Skin epidermis (tissue), 12 donors: ENCODE measurements at regions not wholly inside any gene's neighbourhood (a gene's known extent, or its start where the extent isn't known, plus 50 kb on each side); places are given as distances from the start of the nearest gene placed in this dataset.

Source experiments
- H3K27ac ChIP-seq, 21 experiments: fragments of 200-600 bp; sonication (generic) in 11 of 21; one replicate each; pipeline ENCODE4 v1.5.0; 2020; ENCODE audit warnings: mild to moderate bottlenecking in 3 of 21, inconsistent platforms in 2 of 21, moderate library complexity in 2 of 21
- H3K4me3 ChIP-seq, 7 experiments: fragments of 200-600 bp; sonication (generic) in 2 of 7; one replicate each; pipeline ENCODE4 v1.5.0; 2020; ENCODE audit warnings: inconsistent platforms in 2 of 7, mild to moderate bottlenecking in 2 of 7, moderate library complexity in 1 of 7

DNA sequence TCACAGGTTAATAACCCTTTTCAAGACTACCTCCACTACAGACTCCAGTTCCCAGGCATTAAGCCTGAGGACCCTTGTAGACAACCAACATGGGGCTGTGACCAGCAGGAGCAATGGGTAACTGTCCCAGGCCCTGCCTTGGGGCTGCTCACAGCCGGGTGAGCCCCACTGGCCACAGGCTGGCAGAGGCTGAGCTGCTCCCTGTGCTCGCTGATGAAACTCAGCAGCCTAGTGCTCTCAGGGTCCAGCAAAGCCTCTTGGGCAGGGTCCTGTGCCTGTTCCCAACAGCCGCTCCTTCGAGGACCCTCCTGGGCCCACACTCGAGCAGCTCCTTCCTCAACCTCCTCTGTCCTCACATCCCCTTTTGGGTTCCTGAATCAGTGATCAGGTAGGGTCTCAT is 99.8 kb downstream of the VPREB1 start:
- H3K4me3 ChIP-seq, result no peak overlapping the region
- no peak overlapping the region for H3K27ac ChIP-seq

GRCh38 chr22:22345781-22346180 is 101.2 kb downstream of the VPREB1 start:
- no peak overlapping the region for H3K4me3 ChIP-seq
- H3K27ac ChIP-seq, result no peak overlapping the region

GRCh38 chr22:22346401-22347107 is 102.0 kb downstream of the VPREB1 start:
- Histone ChIP-seq H3K4me3 (no peak overlapping the region), H3K27ac (no peak overlapping the region)

DNA sequence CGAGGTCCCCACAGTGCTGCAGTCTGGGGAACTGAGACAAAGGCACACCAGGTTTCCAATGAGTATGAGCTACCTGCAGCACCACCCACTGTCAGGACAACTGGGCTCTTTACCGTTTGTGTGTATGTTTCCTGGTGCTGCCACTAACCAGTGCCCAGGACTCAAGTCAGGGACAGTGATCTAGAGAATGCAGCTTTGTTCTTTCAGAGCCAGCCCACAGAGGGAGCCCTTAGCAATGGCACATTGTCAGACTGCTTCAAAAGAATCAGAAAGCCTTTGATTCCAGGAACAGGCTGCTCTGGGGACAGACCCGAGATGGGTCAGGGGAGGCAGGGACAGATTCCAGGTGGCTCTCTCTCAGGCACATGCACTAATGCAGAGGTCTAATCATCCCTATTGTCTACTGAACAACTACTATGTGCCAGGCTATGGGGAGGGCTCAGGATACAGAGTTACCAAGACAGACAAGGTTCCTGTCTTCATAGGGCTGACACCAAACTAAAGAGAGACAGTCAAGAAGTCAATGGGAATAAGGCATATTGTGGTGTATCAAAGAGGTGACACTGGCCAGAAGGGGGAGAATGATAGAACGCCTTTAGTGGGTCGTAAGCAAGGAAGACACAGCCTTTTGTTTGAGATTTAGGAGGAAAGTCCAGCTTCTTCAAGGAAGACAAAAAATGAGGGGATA is 103.7 kb downstream of the VPREB1 start:
- no peak overlapping the region for H3K27ac ChIP-seq
- no peak overlapping the region for H3K4me3 ChIP-seq

DNA sequence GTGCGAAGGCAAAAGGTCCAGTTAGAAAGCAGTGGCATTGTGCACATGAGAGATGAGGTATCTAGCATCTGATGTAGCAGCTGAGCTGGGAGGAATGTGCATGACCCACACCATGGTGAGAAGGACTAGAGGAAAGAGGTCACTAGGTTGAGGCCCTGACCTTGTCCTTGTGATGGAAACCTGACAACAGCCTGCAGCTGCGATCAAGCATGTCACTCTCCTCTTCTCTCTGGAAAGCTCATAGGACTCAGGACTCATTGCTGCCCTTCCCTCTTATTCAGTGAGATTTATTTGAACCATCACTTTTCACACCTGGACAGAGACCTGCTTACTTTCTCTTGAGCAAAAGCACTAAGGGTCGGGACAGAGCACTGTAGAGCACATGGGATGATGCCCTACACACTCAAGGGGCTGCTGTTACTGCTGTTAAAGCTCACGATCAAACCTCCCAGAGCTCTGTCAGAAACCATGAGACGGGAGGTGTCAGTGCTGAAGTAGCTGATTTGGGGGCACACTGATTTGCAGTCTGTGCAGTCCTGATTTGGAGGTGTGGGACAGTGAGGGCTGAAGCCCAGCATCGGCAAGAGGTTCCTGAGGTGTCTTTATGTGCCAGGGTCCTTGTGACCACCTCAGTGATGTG is 104.3 kb downstream of the VPREB1 start:
- no peak overlapping the region for H3K27ac ChIP-seq
- no peak overlapping the region for H3K4me3 ChIP-seq

DNA sequence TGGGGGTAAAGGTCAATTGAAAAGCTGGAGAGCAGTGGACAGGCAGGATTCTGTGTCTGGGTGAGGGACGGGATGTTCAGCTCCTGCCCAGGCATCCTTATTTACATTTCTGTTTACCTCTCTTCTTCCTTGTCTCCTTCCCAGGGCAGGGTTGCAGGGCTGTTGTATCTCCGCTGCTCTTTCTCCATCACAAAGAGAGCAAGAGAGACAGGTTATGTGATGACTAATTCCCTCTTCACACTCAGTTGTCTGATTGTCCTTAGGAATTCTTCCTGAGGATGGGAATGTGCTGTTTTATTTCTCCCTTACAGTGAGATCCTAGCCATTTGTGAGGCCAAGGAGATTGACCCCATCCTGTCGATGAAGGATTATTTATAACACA is 104.9 kb downstream of the VPREB1 start:
- no peak overlapping the region for H3K4me3 ChIP-seq
- H3K27ac ChIP-seq, result no peak overlapping the region

GRCh38 chr22:22351366-22351765 is 106.8 kb downstream of the VPREB1 start:
- H3K27ac ChIP-seq, result no peak overlapping the region
- no peak overlapping the region for H3K4me3 ChIP-seq

DNA sequence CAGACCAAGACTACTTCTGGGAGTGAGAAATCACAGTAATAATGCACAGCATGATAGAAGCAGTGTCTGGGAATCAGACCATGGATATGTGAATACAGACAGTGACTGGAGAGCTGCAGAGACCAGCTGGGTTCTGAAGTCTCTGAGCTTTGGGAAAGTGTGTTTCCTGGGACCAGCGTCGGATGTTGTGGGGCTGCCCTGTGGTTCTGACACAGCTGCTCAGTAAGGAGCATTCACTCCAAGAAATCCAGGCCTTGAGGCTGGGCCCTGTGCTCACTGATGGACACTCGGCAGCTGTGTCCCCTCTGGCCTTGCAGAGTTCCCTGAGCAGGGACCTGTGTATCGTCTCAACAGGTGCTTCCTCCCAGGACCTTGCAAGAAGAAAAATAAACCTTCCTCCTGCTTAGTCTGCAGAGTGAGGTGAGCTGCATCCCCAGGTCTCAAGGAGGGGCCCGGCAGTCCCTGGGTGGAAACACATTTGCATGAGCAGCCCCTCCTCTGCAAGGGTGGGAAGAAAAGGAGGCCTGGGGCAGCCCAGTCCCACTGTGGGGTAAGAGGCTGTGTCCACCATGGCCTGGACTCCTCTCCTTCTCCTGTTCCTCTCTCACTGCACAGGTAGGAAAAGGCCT is 107.9 kb downstream of the VPREB1 start:
- Histone ChIP-seq H3K27ac (no peak overlapping the region), H3K4me3 (no peak overlapping the region)

DNA sequence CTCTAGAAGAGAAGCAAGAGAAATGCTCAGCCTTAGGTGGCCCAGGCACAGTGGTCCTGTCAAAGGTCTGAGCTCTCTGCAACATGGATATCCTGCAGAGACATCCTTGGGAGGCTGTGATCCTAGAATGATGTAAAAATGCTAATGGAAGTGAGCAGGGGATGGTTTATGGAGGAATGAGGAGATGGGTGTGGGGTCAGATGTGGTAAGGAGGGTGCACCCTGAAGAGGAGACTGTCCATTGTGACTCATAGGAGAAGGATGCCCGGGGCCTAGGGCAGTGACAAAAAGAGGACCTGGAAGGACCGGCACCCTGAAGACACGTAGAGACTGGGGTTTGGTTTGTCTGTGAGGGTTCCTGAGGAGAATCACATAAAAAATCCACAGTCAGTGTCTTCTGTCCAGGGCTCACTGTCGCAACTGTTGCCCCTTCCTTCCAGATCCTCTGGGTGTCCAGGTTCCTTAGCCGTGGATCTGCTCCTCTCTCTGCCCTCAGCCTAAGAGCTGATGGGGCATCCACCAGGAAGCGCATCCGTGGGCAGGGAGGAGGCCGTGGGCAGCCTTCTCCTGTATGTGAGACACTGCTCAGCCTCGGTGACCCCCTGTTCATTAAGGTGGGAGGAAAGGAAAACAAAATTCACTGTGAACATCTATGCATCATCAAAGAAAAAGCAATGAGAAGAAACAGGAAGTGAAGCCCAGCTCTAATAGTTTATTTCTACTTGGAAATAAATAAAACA is 110.7 kb downstream of the VPREB1 start:
- Histone ChIP-seq H3K4me3 (no peak overlapping the region), H3K27ac (no peak overlapping the region)

GRCh38 chr22:22357024-22357883 is 112.7 kb downstream of the VPREB1 start:
- Histone ChIP-seq H3K4me3 (no peak overlapping the region), H3K27ac (no peak overlapping the region)

DNA sequence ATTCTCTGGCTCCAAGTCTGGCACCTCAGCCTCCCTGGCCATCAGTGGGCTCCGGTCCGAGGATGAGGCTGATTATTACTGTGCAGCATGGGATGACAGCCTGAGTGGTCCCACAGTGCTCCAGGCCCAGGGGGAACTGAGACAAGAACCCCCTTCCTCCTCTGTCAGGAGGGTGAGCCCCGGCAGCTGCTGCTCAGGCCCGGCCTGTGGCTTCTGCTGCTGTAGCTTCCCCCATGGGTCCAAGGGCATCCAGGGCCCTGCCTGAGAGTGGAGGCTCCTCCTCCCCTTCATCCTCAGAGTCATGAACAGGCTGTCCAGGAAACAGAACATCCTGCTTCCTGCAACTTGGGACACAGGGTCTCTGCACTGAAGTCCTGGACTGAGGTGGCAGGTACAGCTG is 113.6 kb downstream of the VPREB1 start:
- H3K27ac ChIP-seq, result no peak overlapping the region
- H3K4me3 ChIP-seq, result no peak overlapping the region

GRCh38 chr22:22358686-22359085 is 114.1 kb downstream of the VPREB1 start:
- H3K27ac ChIP-seq, result no peak overlapping the region
- no peak overlapping the region for H3K4me3 ChIP-seq

DNA sequence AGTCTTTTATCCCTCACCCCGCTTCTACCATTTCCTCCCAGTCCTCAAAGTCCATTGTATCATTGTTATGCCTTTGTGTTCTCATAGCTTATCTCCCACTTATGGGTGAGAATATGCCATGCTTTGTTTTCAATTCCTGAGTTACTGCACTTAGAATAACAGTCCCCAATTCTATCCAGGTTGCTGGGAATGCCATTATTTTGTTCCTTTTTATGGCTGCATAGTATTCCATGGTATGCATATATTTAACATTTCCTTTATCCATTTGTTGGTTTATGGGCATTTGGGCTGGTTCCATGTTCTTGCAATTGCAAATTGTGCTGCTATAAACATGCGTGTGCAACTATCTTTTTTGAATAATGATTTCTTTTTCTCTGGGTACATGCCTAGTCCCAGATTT is 114.9 kb downstream of the VPREB1 start:
- no peak overlapping the region for H3K4me3 ChIP-seq
- no peak overlapping the region for H3K27ac ChIP-seq

DNA sequence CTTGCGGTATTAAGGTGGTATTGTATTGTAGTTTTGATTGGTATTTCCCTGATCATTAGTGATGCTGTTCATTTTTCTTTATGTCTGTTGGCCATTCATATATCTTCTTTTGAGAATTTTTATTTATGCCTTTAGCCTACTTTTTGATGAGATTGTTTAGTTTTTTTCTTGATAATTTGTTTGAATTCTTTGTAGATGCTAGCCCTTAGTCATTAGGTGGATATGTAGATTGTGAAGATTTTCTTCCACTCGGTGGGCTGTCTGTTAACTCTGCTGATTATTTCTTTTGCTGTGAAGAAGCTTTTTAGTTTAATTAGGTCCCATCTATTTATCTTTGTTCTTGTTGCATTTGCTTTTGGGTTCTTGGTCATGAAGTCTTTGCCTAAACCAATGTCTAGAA is 115.4 kb downstream of the VPREB1 start:
- H3K4me3 ChIP-seq, result no peak overlapping the region

DNA sequence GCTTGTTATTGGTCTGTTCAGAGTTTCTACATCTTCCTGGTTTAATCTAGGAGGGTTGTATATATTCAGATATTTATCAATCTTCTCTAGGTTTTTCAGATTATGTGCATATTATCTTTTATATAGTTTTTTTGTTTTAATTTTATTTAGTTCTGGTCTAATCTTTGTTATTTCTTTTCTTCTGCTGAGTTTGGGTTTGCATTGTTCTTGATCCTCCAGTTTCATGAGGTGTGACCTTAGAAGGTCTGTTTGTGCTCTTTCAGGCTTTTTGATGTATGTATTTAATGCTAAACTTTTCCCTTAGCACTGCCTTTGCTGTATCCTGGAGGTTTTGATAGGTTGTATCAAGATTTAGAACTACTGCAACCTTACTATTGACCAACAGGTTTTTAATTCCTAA is 117.7 kb downstream of the VPREB1 start:
- Histone ChIP-seq H3K27ac (no peak overlapping the region), H3K4me3 (no peak overlapping the region)

More for the DNA sequence above, 115.4 kb downstream of the VPREB1 start:
- no peak overlapping the region for H3K27ac ChIP-seq

DNA sequence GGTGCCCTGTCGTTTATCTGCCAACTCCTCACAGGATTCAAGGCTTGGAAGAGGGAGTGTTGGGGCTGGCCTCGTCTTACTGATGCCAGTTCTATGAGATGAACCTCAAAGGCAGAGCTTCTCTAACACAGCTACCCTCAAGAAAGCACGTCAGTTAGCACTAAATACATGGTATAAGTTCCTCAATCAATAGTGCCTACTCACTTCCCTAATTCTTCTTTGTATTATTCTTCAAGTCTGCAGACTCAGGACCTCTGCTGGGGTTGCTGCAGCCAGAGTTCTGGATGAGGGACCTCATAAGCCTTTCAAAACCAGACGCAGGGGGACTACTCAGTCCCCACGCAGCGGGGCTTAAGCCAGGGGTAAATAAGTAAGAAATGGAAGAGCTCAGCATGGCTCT is 118.3 kb downstream of the VPREB1 start:
- H3K27ac ChIP-seq, result no peak overlapping the region
- no peak overlapping the region for H3K4me3 ChIP-seq

DNA sequence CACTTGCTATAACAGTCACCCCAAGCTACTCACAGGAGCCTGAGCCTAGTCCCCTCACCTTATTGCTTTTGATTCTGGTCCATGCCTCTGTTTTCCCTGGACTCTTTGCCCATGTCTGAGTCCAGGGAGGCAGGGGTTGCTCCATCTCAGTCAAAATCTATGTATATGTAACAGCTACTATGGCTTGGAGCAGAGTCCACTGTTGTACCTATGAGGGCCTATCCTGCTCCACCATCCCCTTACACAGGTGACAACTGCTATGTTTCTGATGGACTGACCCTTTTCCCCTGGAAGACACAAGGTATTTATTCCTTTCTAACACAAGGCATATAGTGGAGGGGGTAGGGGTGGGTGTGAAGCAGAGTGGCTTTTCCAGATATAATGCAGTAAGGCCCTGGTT is 119.6 kb downstream of the VPREB1 start:
- H3K4me3 ChIP-seq, result no peak overlapping the region

DNA sequence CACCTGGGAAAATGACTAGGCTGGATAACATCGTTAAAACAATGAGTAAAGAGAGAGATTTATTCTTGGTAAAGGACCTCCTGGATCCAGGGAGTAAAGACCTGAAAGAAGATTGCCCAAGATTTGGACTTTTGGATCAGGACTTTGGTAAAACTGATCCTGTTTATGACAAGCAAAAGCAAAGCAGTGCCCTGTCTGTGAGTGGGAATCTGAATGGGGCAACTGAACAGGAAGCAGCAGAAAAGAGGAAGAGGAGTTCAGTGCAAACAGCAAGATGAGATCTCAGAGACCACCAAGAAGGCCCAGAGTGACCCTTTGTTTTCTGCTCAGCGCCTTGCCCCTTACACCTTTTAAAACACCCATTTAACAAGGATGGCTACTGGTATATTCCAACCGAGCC is 122.0 kb downstream of the VPREB1 start:
- no peak overlapping the region for H3K27ac ChIP-seq
- H3K4me3 ChIP-seq, result no peak overlapping the region

More for the DNA sequence above, 119.6 kb downstream of the VPREB1 start:
- H3K27ac ChIP-seq, result no peak overlapping the region

DNA sequence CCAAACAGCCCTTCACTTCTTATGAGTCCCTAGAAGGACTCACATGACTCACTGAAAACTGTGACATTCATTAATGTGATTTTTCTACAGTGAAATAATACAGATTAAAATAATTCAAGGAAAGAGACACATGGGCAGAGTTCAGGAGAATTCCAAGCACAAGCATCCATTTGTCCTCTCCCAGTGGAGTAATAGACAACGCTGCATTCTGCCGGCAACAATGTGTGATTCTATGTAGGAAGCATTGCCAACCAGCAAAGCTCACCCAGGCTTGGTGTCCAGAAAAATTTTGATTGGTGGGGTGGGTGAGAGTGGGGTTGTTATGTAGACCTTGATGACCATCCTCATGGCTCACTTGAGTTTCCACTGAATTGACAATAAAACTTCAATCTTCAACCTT is 123.9 kb downstream of the VPREB1 start:
- no peak overlapping the region for H3K27ac ChIP-seq
- no peak overlapping the region for H3K4me3 ChIP-seq
